Smooth muscle cell (in vitro differentiated cells): ENCODE measurements at regions not wholly inside any gene's neighbourhood (a gene's known extent, or its start where the extent isn't known, plus 50 kb on each side); places are given as distances from the start of the nearest gene placed in this dataset.

ENCODE experiments used
- DNase-seq: peaks from one replicate; lab custom pipeline; 2025; ENCODE audit not compliant: unreplicated experiment; lab: John Stamatoyannopoulos, UW
- H2AFZ ChIP-seq: fragments of 200-600 bp; sonication (generic); 2 replicates; pipeline ENCODE4 v1.6.0; 2016; ENCODE audit warnings: antibody characterized with exemption, low read depth, mild to moderate bottlenecking
- H3F3A ChIP-seq: fragments of 200-600 bp; sonication (generic); 2 replicates; pipeline ENCODE4 v1.6.0; 2017; ENCODE audit warnings: antibody characterized with exemption, low read depth
- H3K27ac ChIP-seq: fragments of 200-600 bp; sonication (generic); 2 replicates; pipeline ENCODE4 v1.5.1; 2016; ENCODE audit warnings: low read depth, mild to moderate bottlenecking
- H3K27me3 ChIP-seq: fragments of 200-600 bp; sonication (generic); 2 replicates; pipeline ENCODE4 v1.6.1; 2016; ENCODE audit warnings: low read depth, mild to moderate bottlenecking
- H3K36me3 ChIP-seq: fragments of 200-600 bp; sonication (generic); 2 replicates; pipeline ENCODE4 v1.5.1; 2016; ENCODE audit warnings: low read depth
- H3K4me1 ChIP-seq: fragments of 200-600 bp; sonication (generic); 2 replicates; pipeline ENCODE4 v1.5.1; 2016; ENCODE audit warnings: low read depth
- H3K4me2 ChIP-seq: fragments of 200-600 bp; sonication (generic); 2 replicates; pipeline ENCODE4 v1.6.0; 2016; ENCODE audit warnings: mild to moderate bottlenecking
- H3K4me3 ChIP-seq: fragments of 200-600 bp; sonication (generic); 2 replicates; pipeline ENCODE4 v1.5.1; 2016; ENCODE audit warnings: mild to moderate bottlenecking
- H3K79me2 ChIP-seq: fragments of 200-600 bp; sonication (generic); 2 replicates; pipeline ENCODE4 v1.6.0; 2016; ENCODE audit warnings: low read depth, mild to moderate bottlenecking
- H3K9ac ChIP-seq: fragments of 200-600 bp; sonication (generic); 2 replicates; pipeline ENCODE4 v1.6.0; 2016; ENCODE audit warnings: low read depth
- H3K9me3 ChIP-seq: fragments of 200-600 bp; sonication (generic); replicated peaks from 2 replicates; pipeline ENCODE4 v1.5.1; 2016; ENCODE audit warnings: low read depth
- H4K20me1 ChIP-seq: fragments of 200-600 bp; sonication (generic); 2 replicates; pipeline ENCODE4 v1.6.0; 2016; ENCODE audit warnings: low read depth
- WGBS: methylation state at CpG from one replicate; pipeline ENCODE4 v1.1.7; 2016; ENCODE audit warnings: low lambda C conversion rate; 5-methylcytosine and 5-hydroxymethylcytosine counted together
- TF ChIP-seq, protein P1 (sequence below): fragments of 200-600 bp; sonication (generic); IDR thresholded peaks from 2 replicates; pipeline ENCODE4 v1.5.1; 2017; ENCODE audit warnings: borderline replicate concordance, mild to moderate bottlenecking, antibody characterized with exemption; ENCODE audit not compliant: insufficient read depth, poor library complexity, severe bottlenecking

- no peak for DNase-seq
- Histone ChIP-seq H3K9me3 (no peaks in the 10 kb centered on the region), H3K9ac (no peak overlapping the region), H3K36me3 (no peaks in the 10 kb centered on the region), H3K4me2 (no peak overlapping the region), H3K79me2 (no peaks in the 10 kb centered on the region), H3F3A (no peaks in the 10 kb centered on the region), H3K4me3 (no peak overlapping the region), H4K20me1 (no peaks in the 10 kb centered on the region), H3K27me3 (no peaks in the 10 kb centered on the region), H2AFZ (no peak overlapping the region), H3K27ac (no peak overlapping the region), H3K4me1 (no peaks in the 10 kb centered on the region)
- TF ChIP-seq, protein P1, sequence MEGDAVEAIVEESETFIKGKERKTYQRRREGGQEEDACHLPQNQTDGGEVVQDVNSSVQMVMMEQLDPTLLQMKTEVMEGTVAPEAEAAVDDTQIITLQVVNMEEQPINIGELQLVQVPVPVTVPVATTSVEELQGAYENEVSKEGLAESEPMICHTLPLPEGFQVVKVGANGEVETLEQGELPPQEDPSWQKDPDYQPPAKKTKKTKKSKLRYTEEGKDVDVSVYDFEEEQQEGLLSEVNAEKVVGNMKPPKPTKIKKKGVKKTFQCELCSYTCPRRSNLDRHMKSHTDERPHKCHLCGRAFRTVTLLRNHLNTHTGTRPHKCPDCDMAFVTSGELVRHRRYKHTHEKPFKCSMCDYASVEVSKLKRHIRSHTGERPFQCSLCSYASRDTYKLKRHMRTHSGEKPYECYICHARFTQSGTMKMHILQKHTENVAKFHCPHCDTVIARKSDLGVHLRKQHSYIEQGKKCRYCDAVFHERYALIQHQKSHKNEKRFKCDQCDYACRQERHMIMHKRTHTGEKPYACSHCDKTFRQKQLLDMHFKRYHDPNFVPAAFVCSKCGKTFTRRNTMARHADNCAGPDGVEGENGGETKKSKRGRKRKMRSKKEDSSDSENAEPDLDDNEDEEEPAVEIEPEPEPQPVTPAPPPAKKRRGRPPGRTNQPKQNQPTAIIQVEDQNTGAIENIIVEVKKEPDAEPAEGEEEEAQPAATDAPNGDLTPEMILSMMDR, result no peak
Measured at GRCh38 chr4:137253949-137254348, 278.3 kb downstream of the PCDH18 start.

DNA sequence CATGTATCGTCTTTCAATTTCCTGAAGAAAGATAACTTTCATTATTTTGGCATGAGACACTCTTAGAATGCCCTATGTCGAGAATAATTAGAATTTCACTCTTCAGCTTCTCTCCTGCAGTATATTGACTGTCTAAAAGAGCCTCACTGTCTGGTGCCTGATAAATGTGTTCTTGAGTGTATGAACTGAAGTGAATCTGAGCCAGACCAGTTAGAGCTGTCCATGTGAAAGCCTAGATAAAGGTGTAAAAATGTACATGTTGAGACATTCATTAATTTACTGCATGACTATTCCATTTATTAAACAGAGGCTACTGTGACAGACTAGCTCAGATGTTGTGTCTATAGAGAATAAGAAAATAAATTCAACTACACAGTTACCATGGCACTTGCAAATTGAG is 283.2 kb downstream of the PCDH18 start:
- Histone ChIP-seq H3K4me3 (no peak overlapping the region), H3K4me2 (no peak overlapping the region), H2AFZ (no peak overlapping the region), H3F3A (no peaks in the 10 kb centered on the region), H3K9ac (no peak overlapping the region), H3K36me3 (no peaks in the 10 kb centered on the region), H4K20me1 (no peaks in the 10 kb centered on the region), H3K27me3 (no peaks in the 10 kb centered on the region), H3K9me3 (no peaks in the 10 kb centered on the region), H3K79me2 (no peaks in the 10 kb centered on the region), H3K4me1 (no peaks in the 10 kb centered on the region), H3K27ac (no peak overlapping the region)
- no peak for DNase-seq
- TF ChIP-seq, protein P1, result no peak
- WGBS, result 95% methylated on average over 2 of the region's 2 CpGs

GRCh38 chr4:137238456-137239162 is 293.7 kb downstream of the PCDH18 start:
- Histone ChIP-seq H3K4me3 (no peak overlapping the region), H3F3A (no peaks in the 10 kb centered on the region), H3K9ac (no peak overlapping the region), H3K4me2 (no peak overlapping the region), H3K27me3 (no peaks in the 10 kb centered on the region), H3K4me1 (no peaks in the 10 kb centered on the region), H4K20me1 (no peaks in the 10 kb centered on the region), H2AFZ (no peak overlapping the region), H3K9me3 (no peaks in the 10 kb centered on the region), H3K27ac (no peak overlapping the region), H3K36me3 (no peaks in the 10 kb centered on the region), H3K79me2 (no peaks in the 10 kb centered on the region)
- no peak for DNase-seq
- TF ChIP-seq, protein P1, result no peak
- 92% methylated on average over 5 of the region's 6 CpGs for WGBS

- DNase-seq, result no peak
- WGBS, result 67% methylated on average over 2 of the region's 2 CpGs
- H3K79me2 ChIP-seq, result no peaks in the 10 kb centered on the region
- no peaks in the 10 kb centered on the region for H3K4me1 ChIP-seq
- H3K27ac ChIP-seq, result no peak overlapping the region
- TF ChIP-seq, protein P1, result peak; percentile 33
- no peak overlapping the region for H3K9ac ChIP-seq
- no peak overlapping the region for H3K4me3 ChIP-seq
- no peaks in the 10 kb centered on the region for H3K27me3 ChIP-seq
- no peaks in the 10 kb centered on the region for H3K36me3 ChIP-seq
- H4K20me1 ChIP-seq, result no peaks in the 10 kb centered on the region
- no peaks in the 10 kb centered on the region for H3K9me3 ChIP-seq
- H2AFZ ChIP-seq, result no peak overlapping the region
- H3K4me2 ChIP-seq, result no peak overlapping the region
- no peaks in the 10 kb centered on the region for H3F3A ChIP-seq
Measured at GRCh38 chr4:137226900-137227299, 305.4 kb downstream of the PCDH18 start.
